Lung (tissue), 11 donors: ENCODE measurements at regions not wholly inside any gene's neighbourhood (a gene's known extent, or its start where the extent isn't known, plus 50 kb on each side); places are given as distances from the start of the nearest gene placed in this dataset.
"Not testable (repeated sequence)": the region's sequence is repeated elsewhere in the genome, so short reads cannot be mapped to it uniquely, and the experiment has no call there.

Source experiments
- ATAC-seq: fragments of 200-7000 bp; cut with Tn5 transposase; one replicate; pipeline ENCODE4 v1.9.1; 2020; ENCODE audit warnings: moderate number of reproducible peaks; ENCODE audit not compliant: insufficient read depth, low FRiP score
- DNase-seq, 3 donors: peaks; one replicate each; pipeline ENCODE4 v3.0.0-alpha.2; 2013 to 2017
- H3K27ac ChIP-seq, 2 donors: one replicate each; pipeline ENCODE4 v1.5.1; 2013; ENCODE audit warnings: mild to moderate bottlenecking in 2 of 2, moderate library complexity in 2 of 2, control low read depth in 1 of 2, inconsistent platforms in 1 of 2, low read depth in 1 of 2, low read length in 1 of 2
- H3K27me3 ChIP-seq, 3 donors: one replicate each; pipeline ENCODE4 v1.5.1; 2013; ENCODE audit warnings: low read length in 2 of 3; ENCODE audit not compliant: control insufficient read depth in 3 of 3, insufficient read depth in 3 of 3
- H3K36me3 ChIP-seq, 4 donors: one replicate each; pipeline ENCODE4 v1.5.1; 2013; ENCODE audit warnings: low read length in 4 of 4, mild to moderate bottlenecking in 1 of 4, moderate library complexity in 1 of 4; ENCODE audit not compliant: control insufficient read depth in 4 of 4, insufficient read depth in 4 of 4
- H3K4me1 ChIP-seq, 5 donors: one replicate each; pipeline ENCODE4 v1.5.1; 2013; ENCODE audit warnings: low read length in 5 of 5, mild to moderate bottlenecking in 2 of 5, moderate library complexity in 1 of 5; ENCODE audit not compliant: control insufficient read depth in 5 of 5, insufficient read depth in 5 of 5
- H3K4me3 ChIP-seq: one replicate; pipeline ENCODE4 v1.5.1; 2013; ENCODE audit warnings: mild to moderate bottlenecking, control low read depth, moderate library complexity
- H3K9ac ChIP-seq, 2 donors: one replicate each; pipeline ENCODE4 v1.5.1; 2013; ENCODE audit warnings: low read length in 2 of 2, control low read depth in 1 of 2; ENCODE audit not compliant: insufficient read depth in 1 of 2
- H3K9me3 ChIP-seq, 4 donors: one replicate each; pipeline ENCODE4 v1.5.1; 2013; ENCODE audit warnings: low read length in 3 of 4, mild to moderate bottlenecking in 1 of 4, moderate library complexity in 1 of 4; ENCODE audit not compliant: control insufficient read depth in 4 of 4, insufficient read depth in 3 of 4
- WGBS, 2 donors: extraction: QIAGEN DNeasy Blood & Tissue Kit; methylation state at CpG; one replicate each; pipeline ENCODE4 v1.1.7; 2013; 5-methylcytosine and 5-hydroxymethylcytosine counted together
- TF ChIP-seq, protein P1 (sequence below): IDR thresholded peaks from 2 replicates; pipeline ENCODE4 v1.5.1; 2012; ENCODE audit warnings: mild to moderate bottlenecking; ENCODE audit errors: control extremely low read depth, extremely low read depth
- donor health status: control.
- donor health status: control.
- donor health status: Bipolar disorder and iron deficiency.
- donor health status: healthy.
- donor health status: DM: yes; HTN: yes; CAD: no.

DNA sequence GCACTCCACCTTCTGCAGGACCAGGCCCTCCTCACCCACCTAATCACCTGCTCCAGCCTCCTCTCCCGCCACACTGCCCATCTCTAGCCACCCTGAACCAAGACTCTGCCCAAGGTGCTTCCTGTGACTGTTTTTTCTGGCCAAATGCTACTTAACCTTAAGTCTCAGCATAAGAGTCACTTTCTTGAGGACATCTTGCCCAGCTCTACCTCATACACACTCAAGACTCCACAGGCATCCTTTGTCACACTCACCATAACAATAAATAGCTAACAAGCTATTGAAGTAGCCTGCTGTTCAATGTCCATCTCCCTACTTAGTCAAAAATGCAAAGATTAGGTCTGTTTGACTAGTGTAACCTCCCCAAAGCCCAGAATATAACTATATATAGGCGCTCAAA is 455.4 kb upstream of the NFE2L3 start:
- Histone ChIP-seq H3K36me3 (no peaks in the 10 kb centered on the region), H3K4me3 (no peak overlapping the region), H3K9ac (no peak overlapping the region), H3K27me3 (no peaks in the 10 kb centered on the region), H3K4me1 (peaks cover 0 to 12% (median 0%) of the 10 kb centered on the region in 5 donors), H3K27ac (no peak overlapping the region), H3K9me3 (no peaks in the 10 kb centered on the region)
- 90 to 98% methylated on average over 2 of the region's 2 CpGs for WGBS, 2 donors
- ATAC-seq (no peak), DNase-seq (no peak)
- TF ChIP-seq, protein P1, sequence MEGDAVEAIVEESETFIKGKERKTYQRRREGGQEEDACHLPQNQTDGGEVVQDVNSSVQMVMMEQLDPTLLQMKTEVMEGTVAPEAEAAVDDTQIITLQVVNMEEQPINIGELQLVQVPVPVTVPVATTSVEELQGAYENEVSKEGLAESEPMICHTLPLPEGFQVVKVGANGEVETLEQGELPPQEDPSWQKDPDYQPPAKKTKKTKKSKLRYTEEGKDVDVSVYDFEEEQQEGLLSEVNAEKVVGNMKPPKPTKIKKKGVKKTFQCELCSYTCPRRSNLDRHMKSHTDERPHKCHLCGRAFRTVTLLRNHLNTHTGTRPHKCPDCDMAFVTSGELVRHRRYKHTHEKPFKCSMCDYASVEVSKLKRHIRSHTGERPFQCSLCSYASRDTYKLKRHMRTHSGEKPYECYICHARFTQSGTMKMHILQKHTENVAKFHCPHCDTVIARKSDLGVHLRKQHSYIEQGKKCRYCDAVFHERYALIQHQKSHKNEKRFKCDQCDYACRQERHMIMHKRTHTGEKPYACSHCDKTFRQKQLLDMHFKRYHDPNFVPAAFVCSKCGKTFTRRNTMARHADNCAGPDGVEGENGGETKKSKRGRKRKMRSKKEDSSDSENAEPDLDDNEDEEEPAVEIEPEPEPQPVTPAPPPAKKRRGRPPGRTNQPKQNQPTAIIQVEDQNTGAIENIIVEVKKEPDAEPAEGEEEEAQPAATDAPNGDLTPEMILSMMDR: no peak

DNA sequence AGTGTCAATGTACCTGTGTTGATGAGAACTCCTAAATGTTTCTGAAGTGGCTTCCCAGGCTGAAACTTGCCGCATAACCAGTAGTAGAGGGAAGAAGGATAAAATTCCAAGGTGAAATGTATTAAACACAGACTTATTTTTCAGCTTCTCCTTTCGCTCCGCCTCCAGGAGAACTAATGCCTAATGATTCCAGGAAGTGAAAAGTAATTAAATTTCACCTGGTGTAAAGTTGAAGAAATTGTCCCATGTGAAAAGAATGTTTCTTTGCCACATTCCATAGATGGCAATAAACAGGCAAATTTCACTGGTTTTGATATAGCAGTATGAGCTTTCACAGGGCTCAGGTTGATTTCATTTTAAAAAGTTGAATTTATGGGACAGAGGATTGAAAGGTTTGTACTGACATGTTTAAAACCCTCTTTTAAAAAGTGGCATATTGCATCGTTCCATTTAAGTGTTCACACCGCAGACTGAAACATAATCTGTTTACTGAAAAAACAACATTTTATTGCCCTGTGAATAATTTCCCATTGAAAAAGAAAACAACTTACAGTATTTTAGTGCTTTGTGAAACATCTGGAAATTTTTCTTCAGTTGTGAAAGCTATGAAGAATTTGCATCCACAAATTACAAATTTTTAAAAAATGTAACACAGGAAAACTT is 453.4 kb upstream of the NFE2L3 start:
- no peaks in the 10 kb centered on the region for H3K36me3 ChIP-seq
- no peaks in the 10 kb centered on the region for H3K27me3 ChIP-seq
- H3K27ac ChIP-seq: no peak overlapping the region
- ATAC-seq (no peak), DNase-seq (no peak)
- TF ChIP-seq, protein P1: no peak
- no peak overlapping the region for H3K9ac ChIP-seq
- WGBS, 2 donors: 87 to 88% methylated on average over 5 of the region's 5 CpGs
- H3K9me3 ChIP-seq: no peaks in the 10 kb centered on the region
- H3K4me3 ChIP-seq: no peak overlapping the region
- H3K4me1 ChIP-seq: peaks cover 0 to 12% (median 0%) of the 10 kb centered on the region in 5 donors

DNA sequence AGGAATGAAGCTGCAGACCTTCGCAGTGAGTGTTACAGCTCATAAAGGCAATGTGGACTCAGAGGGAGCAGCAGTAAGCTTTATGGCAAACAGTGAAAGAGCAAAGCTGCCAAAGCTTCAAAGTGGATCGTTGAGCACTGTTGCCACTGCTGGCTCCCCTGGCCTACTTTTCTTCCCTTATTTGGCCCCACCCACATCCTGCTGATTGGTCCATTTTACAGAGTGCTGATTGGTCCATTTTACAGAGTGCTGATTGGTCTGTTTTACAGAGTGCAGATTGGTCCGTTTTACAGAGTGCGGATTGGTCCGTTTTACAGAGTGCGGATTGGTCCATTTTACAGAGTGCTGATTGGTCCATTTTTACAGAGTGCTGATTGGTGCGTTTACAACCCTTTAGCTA is 451.9 kb upstream of the NFE2L3 start:
- H3K27ac ChIP-seq, H3K9me3 ChIP-seq, H3K36me3 ChIP-seq, H3K4me3 ChIP-seq, H3K9ac ChIP-seq, DNase-seq, H3K4me1 ChIP-seq, H3K27me3 ChIP-seq, ATAC-seq: not testable (repeated sequence)
- 94 to 95% methylated on average over 7 of the region's 7 CpGs for WGBS, 2 donors

DNA sequence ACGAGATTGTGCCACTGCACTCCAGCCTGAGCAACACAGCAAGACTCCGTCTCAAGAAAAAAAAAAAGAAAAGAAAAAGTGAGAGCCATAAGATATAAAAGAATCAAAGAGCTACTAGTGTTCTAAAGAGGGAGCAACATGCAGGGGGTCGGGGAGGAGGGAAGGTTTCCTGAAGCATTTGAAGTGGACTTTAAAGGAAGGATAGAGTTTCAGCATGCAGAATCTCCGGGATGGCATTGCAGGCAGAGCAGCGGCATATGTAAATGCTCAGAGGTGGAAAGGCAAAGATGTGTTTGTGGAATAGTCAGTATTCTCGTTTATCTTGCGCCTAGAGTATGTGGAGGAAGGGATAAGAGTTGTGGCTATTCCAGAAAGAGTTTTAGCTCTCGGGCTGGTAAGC is 447.6 kb upstream of the NFE2L3 start:
- Histone ChIP-seq H3K27me3 (no peaks in the 10 kb centered on the region), H3K4me1 (peaks cover 0 to 13% (median 5%) of the 10 kb centered on the region in 5 donors), H3K9ac (no peak overlapping the region), H3K9me3 (peaks cover 0 to 2% (median 0%) of the 10 kb centered on the region in 4 donors), H3K27ac (no peak overlapping the region), H3K36me3 (no peaks in the 10 kb centered on the region), H3K4me3 (no peak overlapping the region)
- WGBS, 2 donors: 87 to 90% methylated on average over 8 of the region's 8 CpGs
- ATAC-seq (no peak), DNase-seq (no peak)
- TF ChIP-seq, protein P1: no peak
